GM19035 (cell line): ENCODE measurements at regions not wholly inside any gene's neighbourhood (a gene's known extent, or its start where the extent isn't known, plus 50 kb on each side); places are given as distances from the start of the nearest gene placed in this dataset.

Source experiments
- ATAC-seq: cut with Tn5 transposase; IDR thresholded peaks from one replicate; pipeline ENCODE4 v1.9.1; 2021; ENCODE audit not compliant: unreplicated experiment

DNA sequence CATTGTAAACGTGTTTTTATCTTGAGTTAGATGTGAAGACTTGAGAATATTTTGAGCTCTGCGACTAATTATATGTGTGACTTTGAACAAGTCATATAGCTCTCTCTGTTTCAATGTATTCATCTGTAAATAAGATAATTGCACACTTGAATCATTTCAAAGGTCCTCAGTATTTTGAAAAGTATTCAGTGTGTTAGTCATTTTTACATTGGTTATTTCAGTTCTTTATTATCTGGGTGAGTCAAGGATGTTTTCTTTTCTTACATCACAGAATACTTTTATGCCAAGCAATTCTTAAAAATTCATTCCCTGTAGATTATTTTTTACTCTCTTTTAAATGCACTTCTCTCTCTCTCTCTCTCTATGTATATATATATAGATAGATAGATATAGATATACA lies 1098.0 kb upstream of the ZEB2 start:
- ATAC-seq, result no peak

DNA sequence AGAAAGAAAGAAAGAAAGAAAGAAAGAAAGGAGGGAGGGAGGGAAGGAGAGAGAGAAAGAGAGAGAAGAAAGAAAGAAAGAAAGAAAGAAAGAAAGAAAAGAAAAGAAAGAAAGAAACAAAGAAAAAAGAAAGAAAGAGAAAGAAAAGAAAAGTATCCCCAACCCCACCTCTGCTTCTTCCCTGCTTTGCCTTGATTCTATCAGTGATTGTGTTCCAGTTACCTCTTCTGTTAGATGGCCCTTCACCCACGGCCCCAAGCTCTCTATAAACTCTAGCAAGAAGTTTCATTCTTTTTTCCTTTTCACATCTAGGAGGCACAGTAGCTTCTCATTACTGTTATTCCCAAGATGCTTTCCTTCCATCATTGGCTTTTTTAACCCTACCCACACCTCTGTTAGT lies 1097.5 kb upstream of the ZEB2 start:
- no peak for ATAC-seq

DNA sequence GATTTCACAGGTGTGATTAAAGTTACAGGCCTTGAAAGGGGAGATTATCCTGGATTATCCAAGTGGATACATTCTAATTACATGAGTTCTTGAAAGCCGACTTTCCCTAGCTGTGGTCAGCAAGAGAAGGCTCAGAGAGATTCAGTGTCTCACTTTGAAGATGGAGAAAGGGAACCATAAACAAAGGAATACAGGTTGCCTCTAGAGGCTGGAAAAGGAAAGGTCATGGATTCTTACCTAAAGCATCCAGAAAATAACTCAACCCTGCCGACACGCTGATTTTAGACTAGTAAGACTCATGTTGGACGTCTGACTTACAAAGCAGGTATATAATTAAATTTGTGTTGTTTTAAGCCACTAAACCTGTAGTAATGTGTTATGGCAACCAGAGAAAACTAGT lies 1095.7 kb upstream of the ZEB2 start:
- ATAC-seq, result no peak

DNA sequence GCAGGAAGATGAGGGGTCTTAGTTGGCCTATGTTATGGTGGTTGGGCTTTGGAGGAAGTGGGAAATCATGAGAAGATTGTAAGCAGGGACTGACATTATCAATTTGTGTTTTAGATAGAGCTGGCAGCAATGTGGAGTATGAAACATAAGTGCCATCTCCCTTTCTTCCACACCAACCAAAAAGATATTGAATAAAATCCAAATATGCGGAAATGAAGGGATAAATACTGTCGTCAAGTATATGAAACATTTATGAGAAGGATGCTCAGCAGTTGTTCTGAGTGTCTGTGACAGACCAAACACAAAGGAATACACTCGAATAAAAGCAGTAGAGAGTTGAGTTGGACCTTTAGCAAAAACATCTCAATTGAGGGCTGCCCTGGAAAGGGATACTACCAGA lies 1090.0 kb upstream of the ZEB2 start:
- ATAC-seq, result no peak

DNA sequence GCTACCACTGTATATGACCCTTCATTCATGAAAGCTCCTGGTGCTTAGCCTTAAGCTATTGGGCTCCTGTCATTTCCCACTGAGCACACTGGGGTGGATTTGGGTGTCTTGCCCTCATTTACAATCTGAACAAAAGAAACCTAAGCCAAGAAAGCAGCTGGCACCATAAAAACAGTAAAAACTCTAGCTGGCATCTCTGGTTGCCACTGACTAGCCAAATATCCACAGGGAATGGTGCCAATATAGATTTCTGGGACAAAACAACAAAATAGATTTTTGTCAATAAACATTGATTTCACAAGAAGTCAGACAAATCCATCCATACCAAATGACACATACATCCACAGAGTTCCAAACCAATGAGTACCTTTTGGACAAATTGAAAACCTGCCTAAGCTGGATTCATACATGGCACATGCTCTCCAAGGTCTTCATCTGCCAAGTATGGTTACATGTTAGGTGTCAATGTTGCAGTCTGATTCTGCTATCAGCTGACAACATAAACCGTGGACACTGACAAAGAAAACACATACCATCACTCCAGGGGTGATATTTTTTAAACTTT lies 1081.5 kb upstream of the ZEB2 start:
- no peak for ATAC-seq

DNA sequence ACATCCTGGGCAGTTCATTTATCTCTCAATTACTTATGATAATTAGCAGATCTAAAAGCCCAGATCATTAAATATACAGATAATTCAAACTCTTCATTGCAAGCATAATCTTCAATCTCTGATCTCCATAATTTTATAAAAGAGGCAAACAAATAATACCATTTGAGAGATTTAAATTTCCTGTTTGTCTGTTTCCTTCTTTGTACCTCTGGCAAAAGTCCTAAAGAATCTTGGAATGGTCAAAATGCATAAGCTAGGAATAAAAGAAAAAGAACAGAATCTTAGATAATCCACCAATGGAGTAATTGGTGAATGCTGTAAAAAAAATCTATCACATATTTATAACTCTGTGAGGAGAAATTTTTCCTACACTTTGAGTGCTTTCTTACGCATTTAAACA lies 1080.9 kb upstream of the ZEB2 start:
- ATAC-seq, result no peak

DNA sequence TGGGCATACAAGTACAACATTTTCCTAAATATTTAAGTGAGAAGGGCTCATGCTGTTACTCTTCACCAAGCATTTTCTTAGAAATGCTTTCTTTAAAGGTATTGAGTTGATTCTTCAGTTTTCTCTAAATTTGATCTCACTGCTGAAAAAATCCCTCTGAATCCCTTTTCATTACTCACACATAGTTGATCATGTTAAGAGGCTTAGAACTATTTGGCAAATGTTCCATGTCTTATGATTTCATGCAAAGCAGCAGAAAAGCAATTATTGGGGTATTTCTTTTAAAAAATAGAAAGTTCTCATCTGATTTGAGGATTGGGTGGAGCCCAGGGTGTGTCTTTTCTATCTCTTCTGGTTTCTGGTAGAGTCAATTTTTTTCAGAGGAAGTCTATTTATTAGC lies 1079.8 kb upstream of the ZEB2 start:
- ATAC-seq, result no peak

DNA sequence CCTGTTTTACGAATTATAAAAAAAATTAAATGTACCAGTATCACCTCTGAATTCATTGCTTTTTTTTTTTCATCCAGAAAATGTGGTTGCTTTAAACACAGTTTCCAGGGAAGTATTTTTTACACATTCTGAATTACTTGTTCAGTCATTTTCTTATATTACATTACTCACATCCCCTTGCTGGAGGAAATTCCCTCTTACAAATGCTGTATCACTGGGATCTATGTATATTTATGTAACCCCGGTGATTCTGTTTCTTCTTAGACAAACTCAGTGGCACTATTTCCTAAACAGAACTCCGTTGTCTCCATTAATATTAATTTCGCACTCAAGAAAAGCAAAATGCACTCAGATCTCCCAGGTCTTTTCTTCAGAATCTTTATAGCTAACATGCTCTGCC lies 1078.5 kb upstream of the ZEB2 start:
- no peak for ATAC-seq

DNA sequence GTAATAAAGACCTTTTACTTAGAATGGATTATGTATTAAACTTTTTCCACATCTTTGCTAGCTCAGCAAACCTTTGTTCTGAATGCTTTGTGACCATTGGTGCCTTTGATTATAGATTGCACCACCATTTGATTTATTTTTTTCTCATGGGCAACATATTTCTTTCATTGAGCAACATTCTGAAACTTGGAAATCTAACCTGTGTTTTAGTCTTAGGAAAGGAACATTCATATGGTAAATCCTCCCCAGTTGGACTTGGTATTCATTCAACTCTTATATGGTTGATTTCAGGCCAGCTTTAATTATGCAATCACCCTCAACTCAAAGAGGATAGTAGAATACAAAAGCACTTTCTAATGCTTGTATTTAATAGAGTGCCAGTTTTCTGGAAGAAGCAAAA lies 1077.9 kb upstream of the ZEB2 start:
- ATAC-seq, result no peak

DNA sequence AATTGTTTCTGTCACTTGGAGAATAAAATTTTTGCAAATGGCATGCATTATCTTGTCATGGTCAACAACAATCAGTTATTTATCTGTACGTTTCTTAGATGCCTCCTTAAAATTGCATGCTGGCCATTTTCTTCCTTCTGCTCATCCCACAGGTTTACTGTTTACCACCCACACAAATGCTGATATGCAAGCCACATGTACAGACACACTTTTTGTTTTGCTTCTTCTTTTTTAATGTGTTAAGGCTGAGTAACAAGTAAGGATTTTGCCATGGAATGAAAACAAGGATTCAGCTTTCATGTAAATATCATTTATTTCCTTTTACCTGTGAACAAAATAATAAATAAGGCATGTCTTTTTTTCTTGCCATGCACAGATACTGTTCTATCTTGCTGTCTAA lies 1077.1 kb upstream of the ZEB2 start:
- ATAC-seq, result no peak

DNA sequence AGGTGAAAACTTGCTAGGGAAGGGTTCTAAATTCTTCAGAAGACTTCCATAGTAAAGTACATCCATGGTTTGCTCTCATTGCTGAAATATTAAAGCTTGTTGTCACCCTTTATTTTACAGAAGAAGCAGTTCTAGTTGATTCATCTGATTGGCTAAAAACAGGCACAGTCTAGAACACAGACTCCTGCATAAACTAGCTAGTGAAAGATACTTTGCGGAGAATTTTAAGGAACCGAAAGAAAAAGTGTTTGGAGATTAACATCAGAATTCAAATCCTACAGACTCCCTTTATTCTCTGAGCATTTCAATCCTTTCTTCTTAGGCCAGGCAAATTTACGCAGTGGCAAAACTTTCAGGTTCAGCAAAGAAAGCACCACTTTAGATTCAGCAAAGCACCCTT lies 1076.5 kb upstream of the ZEB2 start:
- ATAC-seq, result no peak

DNA sequence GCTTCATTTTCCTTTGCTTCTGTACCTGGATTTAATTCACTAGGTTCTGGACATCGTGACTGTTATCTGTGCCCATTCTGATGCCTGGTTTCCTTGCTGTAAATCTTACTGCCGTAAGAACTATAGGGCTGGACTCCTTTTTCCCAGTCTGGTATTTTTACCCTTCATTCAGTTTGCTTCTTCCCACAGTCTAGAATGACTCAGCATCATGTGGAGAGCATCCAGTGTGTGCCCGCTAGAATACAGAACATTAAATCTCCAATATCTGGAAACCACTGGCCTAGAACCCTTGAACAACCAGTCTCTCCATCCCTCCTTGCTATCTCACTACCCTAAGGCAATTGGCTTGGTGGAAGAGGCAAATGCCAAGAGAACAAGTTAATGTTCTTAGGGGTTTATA lies 1075.4 kb upstream of the ZEB2 start:
- ATAC-seq, result no peak

DNA sequence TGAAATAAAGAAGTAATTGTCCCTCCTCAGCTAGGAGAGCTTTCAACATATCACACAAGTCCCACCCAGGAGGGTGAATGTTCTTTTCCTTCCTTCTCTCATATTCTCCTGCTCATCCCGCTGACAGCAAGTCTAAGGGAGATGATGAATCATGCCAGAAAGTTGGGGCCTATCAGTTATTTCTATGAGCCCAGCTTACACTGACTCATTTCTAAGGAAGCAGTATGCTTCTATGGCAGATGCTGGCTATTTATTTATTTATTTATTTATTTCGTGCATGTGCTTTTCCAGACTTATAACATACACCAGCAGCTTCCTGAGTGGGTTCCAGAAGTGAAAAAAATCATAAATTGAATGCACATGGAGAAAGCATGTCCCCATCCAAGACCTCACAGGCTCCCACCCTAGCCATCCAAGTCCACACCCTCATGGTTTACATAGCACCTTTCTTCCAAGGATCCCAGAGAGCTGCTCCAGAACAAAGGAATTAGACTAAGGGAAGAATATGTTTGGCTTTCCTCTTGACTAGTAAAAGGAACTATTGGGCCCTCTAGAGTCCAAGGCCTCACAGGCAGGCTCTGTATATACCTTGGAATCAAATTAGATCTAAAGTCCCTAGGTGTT lies 1074.2 kb upstream of the ZEB2 start:
- ATAC-seq, result no peak

DNA sequence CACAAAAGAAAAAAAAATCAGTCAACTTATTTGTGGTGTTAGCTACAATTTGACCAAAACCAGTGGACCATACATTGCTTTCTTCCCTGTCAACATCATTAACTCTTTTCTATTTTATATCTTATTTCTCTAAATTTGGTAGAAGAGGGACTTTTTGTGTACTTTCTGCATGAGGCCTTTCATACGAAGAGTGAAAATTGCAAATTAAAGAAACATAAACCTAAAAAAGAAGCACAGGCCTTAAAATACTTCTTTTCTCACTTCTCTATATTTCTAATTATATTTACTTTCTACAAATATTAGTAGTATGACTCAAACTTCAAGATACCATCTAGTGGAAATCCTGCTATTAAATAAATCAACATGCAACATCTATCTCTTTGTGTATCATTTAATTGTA lies 1073.4 kb upstream of the ZEB2 start:
- ATAC-seq, result no peak

DNA sequence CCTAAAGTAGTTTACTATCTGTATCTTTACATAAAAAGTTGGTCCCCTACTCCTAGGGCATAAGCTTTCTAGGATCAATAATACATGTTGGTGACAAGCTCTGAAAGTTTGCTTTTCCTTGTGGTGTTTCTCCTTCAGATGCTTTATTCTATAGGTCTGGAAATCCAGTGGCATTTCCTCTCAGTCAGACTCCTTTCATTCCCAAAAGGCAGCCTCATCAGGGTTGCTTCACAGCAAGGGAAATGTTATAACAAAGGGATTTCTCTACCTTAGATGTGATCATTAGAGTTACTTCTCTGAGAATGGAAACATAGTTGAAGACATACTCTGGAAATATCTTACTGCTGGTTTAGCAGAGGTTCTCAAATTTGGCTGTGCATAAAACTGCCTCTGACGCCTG lies 1072.4 kb upstream of the ZEB2 start:
- no peak for ATAC-seq

DNA sequence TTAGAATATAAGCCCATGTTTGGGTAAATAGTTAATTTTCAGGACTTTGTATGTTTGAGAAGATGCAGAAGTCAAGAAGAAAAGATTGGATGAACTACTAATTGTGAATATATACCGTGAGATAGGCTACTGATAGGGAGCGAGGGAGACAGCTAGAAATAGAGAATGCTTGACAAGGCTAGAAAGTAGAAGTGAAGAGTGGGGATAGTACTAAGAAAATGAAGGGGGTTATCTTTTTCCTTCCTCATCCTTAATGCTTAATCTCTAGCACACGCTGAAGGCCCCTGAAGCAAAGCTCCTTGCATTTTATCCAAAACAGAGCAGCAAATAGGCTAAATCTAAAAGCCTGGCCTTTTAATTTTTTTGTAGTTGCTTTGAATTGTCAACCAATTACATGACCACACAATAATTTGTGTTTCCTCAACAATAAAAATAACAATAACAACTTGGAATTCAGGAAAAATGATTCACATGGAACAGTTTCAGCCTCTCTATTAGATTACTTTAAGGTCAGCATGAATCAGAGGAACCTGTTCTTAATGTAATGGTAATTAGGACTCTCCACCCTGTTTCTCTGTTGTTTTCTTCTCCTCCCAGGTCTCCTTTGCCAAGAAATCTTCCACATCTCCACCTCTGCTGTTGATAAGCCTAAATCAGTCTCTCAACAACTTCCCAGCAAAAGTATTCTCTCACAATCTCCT lies 1071.3 kb upstream of the ZEB2 start:
- ATAC-seq, result no peak

DNA sequence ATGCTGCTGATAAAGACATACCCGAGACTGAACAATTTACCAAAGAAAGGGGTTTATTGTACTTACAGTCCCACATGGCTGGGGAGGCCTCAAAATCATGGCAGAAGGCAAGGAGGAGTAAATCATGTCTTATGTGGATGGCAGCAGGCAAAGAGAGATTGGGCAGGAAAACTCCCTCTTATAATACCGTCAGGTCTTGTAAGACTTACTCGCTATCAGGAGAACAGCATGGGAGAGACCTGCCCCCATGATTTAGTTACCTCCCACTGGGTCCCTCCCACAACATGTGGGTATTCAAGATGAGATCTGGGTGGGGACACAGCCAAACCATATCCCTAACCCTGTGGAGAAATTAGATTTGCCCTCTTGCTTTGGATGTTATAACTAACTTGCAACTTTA lies 1068.0 kb upstream of the ZEB2 start:
- ATAC-seq, result no peak

DNA sequence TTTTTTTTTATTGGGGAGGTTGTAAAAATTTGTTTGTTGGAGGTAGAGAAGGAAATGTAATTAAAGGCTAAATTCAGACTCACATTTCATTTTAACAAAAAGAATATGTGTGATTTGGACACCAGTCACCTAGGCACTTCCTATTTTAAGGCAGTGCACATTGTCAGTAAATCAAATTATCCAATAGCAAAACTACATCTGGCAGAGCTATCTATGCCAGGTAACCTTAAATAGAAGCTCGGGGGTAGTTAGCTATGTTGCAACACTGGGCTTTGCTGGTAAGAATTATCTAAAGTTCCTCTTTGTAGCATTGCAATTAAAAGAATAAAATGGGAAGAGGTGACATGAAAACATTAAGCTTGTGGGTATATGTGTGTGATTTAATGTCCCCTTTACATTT lies 1064.4 kb upstream of the ZEB2 start:
- ATAC-seq, result no peak

DNA sequence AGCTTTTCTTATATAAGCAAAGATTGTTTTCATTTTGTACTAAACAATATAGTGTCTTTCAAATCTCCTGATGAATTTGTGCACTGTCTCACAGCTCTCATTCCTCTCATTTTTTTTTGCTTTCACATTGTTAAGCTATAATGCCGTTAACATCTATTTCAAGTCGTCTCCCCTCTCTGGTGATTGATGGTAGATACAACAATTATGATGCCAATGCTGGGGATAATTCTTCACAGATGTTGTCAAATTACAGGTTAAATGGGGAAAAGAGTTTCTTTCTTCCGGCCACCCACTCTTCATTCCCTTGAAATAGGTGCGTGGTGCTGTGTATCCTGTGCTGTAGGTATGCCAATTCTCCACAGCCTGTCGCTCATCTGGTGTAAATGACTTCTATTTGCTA lies 1053.7 kb upstream of the ZEB2 start:
- no peak for ATAC-seq

DNA sequence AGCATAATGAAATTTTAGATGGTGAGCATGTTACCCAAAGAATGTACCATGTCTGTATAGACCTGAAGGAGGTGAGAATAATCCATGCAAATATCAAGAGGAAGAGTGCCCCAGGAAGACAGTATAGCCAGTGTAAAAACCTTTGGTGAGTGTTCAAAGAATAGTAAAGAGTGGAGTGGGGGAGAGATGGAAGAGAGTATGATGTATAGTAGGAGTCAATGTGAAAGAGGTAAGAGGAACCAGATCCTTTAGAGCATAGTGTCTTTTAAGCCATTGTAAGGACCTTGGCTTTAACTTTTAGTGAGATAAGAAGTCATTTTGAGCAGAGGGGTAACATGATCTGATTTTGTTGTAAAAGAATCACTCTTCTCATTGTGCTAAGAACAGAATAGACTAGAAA lies 1052.3 kb upstream of the ZEB2 start:
- ATAC-seq, result no peak

DNA sequence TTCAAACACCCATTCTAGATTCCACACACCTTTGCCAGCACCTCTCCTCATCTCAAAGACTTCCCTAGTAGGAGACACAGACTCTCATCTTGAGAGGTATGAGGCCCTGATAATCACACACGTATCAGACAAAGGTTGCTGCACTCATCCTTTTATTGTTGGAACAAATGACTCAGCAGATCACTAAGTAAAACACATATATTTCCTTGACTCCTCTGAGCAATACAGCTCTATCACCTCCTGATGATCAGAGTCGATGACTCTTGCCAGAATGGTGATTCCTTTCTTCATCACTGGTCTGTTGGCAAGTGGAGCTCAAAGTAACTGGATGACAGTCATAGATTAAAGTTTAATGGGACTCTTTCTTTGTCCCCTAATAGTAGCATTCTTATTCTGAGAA lies 1049.2 kb upstream of the ZEB2 start:
- no peak for ATAC-seq

DNA sequence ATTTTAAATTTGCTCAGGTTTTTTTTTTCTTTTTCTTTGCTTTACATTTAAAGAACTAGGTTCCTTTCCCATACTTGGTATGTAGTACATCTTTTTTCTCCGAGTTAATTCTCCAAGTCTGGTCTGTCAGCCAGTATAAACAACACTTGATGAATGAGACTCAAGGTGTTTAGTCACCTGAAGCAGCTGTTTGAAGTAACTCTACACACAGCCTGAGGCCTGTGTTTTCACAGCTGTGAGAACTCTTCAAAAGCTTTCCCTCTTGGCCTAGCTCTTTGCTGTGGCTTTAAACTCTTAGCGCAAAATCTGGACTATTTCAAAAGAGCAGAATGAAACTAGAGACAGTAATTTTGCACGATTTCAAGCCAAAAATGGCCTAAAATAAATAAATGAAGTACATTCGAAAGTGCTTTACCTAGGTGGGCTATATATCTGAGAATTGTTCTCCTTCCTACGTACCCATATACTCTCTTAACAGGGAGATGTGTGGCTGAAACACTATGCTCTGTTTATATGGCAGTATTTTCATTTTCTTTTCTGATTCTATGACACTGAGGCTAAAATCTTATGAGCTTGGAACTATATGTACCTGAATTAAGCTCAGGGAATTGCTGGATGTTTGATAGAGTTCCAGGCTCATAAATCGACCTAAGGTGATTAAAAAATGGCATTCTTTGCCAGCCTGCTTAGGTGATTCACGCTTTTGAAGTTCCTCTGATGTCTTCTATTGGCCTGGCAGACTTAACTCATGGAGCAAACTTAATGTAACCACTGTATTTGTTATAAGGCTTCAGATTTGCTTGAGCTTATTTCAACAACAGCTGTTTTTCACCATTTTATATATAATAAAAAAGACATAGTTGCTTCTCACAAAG lies 1044.1 kb upstream of the ZEB2 start:
- no peak for ATAC-seq
